Stimulated activated CD8-positive, alpha-beta memory T cell treated with anti-CD3 and anti-CD28 coated beads, Interleukin-4, amount 100 ng/mL, for 24 hours (primary cell): ENCODE measurements at regions not wholly inside any gene's neighbourhood (a gene's known extent, or its start where the extent isn't known, plus 50 kb on each side); places are given as distances from the start of the nearest gene placed in this dataset.
"Not testable (repeated sequence)": the region's sequence is repeated elsewhere in the genome, so short reads cannot be mapped to it uniquely, and the experiment has no call there.

Experiments
- DNase-seq: peaks from one replicate; pipeline ENCODE4 v3.0.0-alpha.2; 2020; ENCODE audit warnings: low read depth

DNA sequence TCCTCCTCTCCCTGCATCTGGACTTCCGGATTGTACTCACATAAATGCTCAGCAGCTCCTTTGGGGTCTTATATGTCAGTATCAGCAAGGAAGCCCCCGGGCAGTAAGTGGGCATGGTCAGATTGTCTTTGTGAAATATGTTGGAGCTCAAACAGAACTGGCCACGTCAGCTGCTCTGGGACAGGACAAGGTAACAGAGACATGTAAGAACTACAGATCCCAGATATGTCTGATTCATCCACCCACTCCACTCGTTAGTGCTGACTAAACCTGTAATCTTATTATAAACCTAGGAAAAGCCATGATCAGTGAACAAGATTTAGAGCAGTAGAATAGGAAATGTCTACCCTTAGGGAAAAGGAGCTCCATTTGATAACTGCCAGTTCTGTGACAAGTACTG lies 561.8 kb downstream of the CETN3 start:
- no peak for DNase-seq

DNA sequence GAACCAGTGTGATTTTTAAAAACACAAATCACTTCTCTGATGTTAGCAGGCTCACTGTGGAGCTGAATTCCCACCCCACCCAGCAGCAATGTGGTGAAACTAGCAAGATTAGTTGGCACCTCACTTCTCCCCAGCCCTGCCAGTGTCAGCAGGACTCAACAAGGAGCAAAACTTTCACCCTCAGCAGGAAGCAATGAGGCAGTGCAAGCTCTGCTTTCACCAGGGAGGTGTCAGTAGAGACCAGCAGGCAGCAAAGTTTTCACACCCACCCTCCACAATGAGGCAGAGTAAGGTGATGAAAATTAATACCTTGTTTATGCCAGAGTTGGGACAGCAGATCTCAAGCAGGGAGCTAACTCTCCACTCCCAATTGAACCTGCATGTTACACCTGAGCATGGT lies 565.0 kb downstream of the CETN3 start:
- no peak for DNase-seq

DNA sequence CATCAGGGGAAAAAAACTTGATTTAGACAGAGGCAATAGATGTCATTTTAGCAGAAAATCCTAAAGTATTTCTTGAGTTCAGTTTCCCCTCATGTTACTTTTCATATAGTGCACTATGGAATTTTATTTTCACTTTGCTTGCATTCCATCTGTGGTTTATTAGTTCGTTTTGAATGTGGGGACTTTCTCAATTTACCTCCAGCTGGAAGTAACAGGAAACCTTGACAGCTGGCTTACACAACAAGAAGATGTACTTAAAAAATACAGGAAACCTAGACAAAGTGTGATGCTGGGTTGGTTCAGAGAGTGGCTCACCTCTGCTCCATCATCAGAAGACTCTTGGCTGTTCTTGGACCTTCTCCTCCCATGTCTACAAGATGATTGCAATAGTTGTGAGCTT lies 567.0 kb downstream of the CETN3 start:
- no peak for DNase-seq

DNA sequence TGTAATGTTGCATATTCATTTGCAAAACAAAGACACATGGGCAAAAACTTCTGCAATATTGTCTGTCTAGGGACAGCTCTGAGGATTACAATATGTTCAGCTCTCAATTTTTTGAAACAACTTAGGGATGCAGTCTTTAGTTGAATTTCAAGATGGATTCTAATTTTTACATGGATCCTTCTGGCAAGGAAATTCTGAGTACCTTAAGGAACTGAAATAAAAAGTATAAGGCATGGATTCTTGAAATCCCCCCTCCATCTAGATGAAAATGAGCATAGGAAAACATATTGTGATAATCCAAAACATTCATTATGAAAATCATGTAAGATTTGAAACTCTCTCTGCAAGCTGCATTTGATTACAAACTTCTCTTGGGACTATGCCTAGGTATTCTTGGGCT lies 568.6 kb downstream of the CETN3 start:
- no peak for DNase-seq

DNA sequence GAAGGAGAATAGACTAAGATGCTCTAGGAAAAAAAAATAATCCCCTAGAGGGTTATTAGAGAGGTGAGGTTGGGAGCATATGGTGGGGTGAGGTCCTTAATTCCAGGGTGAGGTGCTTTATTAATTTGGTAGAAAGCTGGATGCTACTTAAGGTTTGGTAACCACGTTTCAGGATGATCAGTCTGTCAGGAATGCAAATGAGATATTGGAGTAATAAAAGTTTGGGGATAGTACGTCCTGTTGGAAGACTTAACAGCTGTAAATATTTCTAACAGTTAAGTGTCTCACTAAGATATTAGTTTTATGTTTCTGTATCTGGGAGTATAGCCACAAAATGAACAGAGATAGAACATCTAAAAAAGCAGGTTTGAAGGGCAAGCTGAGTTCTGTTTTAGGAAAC lies 578.9 kb downstream of the CETN3 start:
- DNase-seq = no peak

DNA sequence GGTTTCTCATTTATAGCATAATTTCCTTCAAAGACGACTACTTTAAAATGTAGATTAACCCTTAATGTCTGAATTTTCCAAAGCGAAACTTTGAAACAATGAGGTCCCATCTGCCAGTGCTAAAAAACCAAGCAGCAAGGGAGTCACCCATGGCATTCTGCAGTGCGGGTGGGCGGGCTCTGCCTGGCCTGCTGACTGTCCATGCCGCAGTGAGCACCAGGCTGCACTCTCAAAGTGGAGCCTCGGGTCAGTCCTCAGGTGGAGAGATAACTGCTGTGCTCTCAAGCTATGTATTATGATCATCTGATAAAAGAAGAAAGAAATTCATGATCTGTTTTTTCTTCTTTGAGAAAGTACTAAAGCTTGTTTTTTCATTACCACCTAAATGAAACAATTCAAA lies 581.6 kb downstream of the CETN3 start:
- no peak for DNase-seq

DNA sequence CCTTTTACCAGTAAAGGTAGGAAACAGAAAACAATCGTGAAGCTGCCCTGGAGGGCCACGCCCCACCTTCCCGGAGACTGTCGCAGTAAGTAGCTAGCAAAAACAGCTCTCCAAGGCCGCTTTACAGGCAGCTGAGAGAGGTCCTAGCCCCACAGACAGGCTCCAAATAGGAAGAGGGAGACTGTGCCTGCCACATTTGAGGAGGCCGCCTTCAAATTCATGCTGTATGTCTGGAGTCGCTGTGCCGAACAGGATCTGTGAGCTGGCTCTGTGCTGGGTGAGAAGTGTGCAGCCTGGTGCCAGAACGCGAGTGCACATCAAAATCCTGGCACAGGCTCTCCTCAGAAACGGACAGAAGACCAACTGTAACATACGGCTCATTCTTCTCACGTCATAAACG lies 582.2 kb downstream of the CETN3 start:
- no peak for DNase-seq

DNA sequence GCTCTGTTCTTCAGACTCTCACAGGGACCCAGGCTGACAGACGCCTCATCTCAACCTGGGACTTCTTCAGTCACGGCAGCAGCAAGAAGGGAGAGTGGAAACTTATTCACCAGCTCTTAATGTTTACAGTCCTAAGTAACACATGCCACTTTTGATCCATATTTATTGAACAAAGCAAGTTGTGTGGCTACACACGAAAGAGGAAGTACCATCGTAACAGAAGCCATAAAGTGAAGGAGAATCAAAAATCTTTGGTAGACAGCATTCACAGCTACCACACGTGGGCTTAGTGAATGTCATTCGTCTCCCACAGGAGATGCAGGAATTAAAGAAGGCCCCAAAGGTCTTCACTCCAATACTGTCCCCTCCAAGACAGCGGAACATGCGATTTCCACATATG lies 582.6 kb downstream of the CETN3 start:
- no peak for DNase-seq

DNA sequence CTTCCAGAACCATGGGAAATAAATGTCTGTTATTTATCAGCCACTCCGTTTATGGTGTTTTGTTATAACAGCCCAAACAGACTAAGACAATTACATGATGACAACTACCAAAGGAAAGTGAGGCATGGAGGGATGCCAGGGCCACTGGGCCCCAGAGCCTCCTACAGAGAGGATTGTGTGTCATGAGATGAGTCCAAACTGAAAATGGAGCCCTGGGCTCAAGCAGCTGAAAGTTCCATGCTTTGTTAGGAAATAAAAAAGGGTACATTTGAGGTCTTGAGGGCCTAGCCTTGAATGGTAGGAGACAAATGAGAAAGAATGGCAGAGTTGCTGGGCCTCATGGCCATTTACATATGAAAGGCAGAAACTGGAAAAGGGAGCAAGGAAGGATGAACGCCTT lies 586.5 kb downstream of the CETN3 start:
- no peak for DNase-seq

DNA sequence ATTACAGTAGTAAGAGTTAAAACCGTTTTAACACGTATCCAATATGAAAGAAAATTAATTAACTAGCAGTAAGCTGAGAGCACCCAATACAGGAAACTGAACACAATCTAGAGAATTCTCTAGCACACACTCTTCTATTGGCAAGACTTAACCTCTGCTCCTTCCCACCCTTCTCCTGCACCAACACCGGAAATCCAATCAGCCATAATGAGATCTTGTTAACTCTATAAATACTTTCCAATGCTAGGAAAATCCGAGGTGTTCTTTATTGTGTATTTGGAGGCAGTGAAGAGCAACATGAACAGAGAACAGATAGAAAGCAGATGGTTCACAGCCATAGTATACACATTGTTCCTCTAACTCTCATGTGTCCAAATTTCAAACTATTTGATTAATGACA lies 591.7 kb downstream of the CETN3 start:
- DNase-seq = no peak

DNA sequence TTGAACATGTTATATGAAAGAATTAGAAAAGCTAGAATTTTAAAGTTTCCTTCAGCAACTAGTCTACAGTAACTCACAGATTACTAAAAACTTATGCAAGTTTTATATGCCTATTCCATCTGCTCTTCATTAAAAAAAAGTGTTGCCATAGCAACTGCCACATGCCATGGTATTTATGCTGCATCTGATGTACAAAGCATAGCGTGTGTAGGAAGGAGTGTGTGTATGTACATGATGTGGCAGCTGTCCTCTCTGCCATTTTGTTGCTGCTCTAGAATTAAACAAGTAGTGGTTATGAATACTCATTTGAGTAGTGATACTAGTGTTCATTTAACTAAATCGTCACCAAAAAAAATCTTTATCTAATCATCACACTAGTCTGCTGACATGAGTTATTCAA lies 593.5 kb downstream of the CETN3 start:
- no peak for DNase-seq

DNA sequence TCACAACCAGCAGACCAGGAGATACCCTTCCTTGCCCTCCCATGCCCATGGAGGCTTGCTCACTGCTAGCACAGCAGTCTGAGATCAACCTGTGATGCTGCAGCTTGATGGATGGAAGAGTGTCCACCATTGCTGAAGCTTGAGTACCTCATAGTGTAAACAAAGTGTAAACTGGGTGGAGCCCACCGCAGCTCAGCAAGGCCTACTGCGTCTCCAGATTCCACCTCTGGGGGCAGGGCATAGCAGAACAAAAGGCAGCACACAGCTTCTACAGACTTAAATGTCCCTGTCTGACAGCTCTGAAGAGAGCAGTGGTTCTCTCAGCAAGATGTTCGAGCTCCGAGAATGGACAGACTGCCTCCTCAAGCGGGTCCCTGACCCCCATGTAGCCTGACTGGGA lies 608.8 kb downstream of the CETN3 start:
- not testable (repeated sequence) for DNase-seq

DNA sequence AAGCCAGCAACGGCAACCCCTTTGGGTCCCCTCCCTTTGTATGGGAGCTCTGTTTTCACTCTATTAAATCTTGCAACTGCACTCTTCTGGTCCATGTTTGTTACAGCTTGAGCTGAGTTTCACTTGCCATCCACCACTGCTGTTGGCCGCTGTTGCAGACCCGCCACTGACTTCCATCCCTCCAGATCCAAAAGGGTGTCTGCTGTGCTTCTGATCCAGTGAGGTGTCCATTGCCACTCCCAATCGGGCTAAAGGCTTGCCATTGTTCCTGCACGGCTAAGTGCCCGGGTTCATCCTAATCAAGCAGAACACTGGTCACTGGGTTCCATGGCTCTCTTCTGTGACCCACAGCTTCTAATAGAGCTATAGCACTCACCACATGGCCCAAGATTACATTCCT lies 615.1 kb downstream of the CETN3 start:
- DNase-seq = not testable (repeated sequence)

DNA sequence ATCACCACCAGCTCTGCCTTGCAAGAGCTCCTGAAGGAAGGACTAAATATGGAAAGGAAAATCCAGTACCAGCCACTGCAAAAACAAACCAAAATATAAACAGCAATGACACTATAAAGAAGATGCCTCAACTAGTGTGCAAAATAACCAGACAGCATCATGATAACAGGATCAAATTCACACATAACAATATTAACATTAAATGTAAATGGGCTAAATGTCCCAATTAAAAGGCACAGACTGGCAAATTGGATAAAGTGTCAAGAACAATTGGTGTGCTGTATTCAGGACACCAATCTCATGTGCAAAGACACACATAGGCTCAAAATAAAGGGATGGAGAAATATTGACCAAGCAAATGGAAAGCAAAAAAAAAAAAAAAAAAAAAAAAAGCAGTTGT lies 629.8 kb downstream of the CETN3 start:
- not testable (repeated sequence) for DNase-seq

DNA sequence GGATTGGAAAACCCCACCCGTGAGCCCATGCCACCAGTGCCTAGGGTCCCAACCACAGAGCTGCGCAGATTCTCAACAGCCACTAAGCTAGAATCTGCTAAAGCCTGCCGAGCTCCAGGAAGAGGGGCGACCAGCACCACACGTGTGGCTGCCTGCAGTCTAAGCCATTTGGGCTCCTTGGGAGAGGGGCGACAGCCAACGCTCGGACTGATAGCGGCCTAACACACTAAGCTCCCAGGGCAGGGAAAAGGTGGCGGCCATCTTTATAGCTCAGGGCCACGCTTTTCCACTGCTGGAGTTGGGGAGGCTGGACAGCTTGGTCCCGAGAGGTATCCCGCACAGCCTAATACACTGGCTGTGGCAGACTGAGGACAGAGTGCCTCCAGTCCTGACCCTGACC lies 631.8 kb downstream of the CETN3 start:
- DNase-seq = no peak

DNA sequence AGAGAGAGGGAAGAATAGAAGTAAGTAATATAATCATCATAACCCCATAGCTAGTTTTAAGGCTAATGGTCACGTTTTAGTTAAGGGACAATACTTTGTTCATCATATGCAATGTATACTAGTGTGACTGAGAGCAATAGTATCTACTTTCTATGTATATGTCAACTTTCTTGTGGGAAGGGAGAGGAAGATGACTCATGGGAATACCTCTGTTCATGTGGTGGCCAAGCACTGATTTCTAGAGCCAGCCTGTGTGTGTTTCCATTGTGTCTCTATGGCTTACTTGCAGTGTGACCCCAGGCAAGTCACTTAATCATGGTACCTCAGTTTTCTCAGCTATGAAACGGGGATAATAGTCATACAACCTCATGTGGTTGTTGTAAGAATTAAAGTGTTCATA lies 639.6 kb downstream of the CETN3 start:
- DNase-seq = no peak

DNA sequence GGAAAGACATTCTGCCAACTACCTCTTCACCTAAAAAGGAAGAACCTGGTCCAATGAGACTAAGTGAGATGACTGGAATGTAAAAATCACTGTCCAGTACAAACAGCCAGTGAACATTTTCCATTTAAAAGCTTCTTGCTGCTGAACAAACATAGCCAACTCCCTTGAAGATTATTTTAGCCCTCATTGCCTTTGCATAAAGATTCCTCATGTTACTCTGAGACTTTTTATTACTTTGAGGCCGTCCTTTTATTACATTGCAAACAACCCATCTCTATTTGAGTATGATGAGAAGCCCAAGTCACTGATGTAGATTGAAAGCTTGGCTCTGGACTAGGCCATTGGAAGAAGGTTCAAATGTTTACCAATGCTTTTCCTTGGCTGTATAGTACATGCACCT lies 649.8 kb downstream of the CETN3 start:
- no peak for DNase-seq

DNA sequence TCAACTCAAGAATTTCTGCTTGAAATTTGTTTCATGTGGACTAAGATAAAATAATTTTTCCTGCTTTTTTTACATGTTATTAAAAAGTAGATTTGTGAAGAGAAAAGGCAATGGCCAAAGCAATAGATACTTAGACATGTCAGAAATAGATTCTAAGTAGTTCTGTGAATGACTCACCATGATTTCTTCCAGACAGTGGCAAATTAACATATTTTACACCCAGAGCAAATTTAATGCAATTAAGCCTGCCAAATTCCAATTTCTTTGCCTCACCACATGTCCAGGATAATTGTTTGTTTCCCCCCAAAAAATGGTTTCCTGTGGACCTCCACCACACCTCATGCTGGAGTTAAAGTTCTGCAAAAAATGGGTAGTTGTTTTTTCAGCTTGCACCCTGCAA lies 651.4 kb downstream of the CETN3 start:
- no peak for DNase-seq

DNA sequence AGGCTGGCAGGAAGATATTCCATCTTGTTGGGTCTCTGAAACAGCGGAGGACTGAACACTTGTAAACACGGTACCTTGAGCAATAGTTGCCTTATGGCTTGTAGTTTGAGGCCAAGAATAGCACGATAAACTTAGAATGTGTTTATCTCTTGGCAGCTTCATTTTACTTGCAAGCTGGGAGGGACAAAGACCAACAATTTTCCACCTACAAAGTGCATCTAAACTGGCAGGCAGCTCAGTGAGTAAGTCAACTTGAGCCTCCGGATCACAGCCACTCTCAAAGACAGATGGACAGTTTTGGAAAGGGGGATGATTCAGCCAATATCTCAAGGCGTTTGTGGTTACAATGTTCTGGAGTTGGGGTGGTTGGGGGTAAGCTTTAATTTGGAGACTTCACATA lies 652.6 kb downstream of the CETN3 start:
- DNase-seq = no peak

DNA sequence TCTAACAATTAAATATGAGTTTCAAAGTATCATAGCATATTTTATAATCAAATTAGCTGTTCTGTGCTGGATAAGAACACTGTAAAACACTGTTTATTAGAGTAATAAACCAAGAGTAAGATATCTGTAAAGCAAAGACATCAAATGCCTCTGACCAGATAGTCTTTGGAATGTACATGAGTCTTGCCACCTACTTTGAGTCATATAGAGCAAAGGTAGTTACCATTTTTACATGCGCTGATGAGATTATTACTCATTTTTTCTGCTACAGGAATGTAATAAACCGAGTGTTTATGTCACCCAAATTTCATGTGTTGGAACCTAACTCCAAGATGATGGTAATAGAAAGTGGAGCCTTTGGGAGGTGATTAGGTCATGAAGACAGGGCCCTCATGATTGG lies 654.5 kb downstream of the CETN3 start:
- DNase-seq = no peak

DNA sequence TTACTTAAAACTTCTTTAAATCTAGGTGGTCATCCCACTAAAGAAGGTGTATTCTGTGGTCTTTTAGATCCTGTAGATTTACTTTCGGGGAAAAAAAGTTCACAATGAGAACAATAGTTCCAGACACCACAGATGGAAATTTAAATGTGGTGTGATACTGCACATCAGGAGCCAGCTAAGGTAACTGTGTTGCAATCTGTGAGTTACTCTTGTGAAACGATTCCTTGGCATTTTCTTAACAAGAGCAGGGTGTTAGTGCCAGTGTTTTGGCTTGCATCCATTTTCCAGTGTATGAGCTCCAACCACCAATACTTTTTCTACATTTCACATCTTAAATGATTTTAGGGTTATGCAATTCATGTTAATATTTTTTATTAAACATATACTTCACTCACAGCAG lies 674.5 kb downstream of the CETN3 start:
- no peak for DNase-seq

DNA sequence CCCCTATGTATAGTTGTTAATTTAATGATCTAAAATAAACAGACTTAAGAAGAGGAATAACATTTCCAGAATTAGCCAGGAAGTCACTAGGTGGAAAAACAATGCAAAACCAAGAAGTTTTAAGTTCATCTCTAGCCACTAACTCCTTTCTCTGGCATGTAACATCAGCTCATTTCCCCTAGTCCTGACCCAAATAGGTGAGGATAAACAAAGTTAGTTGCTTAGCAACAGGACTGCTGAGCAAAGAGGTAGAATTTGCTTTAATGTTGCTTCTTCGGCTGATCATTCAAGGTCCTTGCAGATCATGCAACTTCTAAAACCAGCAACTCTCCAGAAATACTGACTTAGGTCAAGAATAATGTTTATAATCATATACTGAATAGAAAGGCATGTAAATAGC lies 675.8 kb downstream of the CETN3 start:
- no peak for DNase-seq

DNA sequence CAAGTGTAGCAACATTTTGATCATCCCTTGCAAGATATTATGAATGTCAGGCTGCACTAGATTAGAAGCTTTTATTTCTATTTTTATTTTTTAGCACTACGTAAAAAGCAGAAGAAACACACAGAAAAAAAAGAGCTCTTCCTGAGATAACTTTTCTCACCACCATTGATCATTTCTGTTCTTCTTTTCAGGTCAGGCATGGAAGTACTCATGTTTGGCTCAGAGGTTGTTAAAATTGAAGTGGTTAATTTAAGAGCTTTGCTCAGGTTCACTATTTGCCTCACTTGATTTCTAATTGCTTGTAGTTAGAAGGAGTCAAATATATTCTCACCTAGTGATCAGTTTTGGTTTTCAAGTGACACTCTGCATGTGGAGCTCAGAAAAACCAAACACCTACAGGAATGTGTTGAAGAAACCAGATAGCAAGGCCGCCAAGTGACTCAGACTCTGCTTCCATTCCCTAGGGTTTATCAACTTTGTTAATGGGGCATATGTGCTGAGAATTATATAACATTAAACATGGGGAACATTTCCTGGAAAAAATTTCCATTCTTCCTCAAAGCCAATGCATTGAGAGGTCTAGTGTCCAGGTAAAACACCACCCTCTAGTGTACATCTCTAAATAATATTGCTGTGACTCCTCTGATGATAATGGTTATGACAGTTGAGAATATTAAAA lies 679.8 kb downstream of the CETN3 start:
- no peak for DNase-seq

DNA sequence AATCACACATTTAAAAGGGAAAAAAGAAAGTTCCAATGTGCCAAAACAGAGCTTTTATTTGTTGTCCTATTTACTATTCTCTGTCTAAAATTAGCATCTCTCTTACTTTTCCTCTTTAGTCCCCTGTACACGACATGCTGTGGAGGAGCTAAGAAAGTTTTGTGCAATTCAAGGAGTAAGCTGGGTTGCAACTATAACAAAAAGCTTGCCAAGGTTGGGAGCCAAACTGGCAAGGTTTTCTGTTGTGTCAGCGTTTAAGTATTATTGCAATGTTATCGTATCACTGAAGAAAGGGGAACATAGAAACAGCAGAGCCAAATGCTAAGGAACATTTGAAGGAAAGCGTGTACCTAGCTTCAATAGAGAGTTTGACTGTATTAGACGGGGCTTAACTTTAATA lies 680.8 kb downstream of the CETN3 start:
- no peak for DNase-seq

DNA sequence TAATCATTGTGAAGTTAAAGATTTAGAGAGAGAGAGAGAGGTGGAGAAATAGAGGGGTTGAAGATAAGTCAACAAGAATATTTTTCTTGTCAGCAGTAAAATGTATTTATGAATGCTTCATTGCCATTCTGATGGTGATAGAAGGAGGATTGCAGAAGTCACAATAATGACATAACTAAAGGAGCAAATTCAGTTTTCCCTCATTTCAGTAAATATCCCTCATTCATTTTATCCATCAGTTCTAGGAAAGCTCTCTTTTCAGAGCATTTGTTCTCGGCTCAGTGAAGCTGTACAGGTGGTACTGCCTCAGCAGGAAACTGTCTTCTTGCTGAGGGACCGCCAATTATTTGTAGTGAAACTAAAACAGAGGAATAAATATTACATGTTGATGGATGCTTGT lies 681.4 kb downstream of the CETN3 start:
- DNase-seq = no peak
